CD14-positive monocyte (primary cell): ENCODE measurements at regions not wholly inside any gene's neighbourhood (a gene's known extent, or its start where the extent isn't known, plus 50 kb on each side); places are given as distances from the start of the nearest gene placed in this dataset.

Experiments
- DNase-seq, 3 donors: peaks; one replicate each; pipeline ENCODE4 v3.0.0-alpha.2; 2011 to 2022
- H2AFZ ChIP-seq: 2 replicates; pipeline ENCODE4 v1.6.0; 2012; ENCODE audit warnings: mild to moderate bottlenecking, low read depth, low read length, inconsistent platforms; ENCODE audit not compliant: insufficient read depth, poor library complexity, severe bottlenecking
- H3K27ac ChIP-seq, 2 donors: 1 replicate in 1 of 2; 2 replicates in 1 of 2; pipeline ENCODE4 v1.5.1; 2012 to 2013; ENCODE audit warnings: low read length in 2 of 2, control low read depth in 1 of 2, inconsistent platforms in 1 of 2, low read depth in 1 of 2, mild to moderate bottlenecking in 1 of 2
- H3K27me3 ChIP-seq, 2 donors: one replicate each; pipeline versions ENCODE4 v1.6.0 to v1.6.1; 2011 to 2013; ENCODE audit warnings: low read length in 2 of 2; ENCODE audit not compliant: control insufficient read depth in 2 of 2, insufficient read depth in 2 of 2
- H3K36me3 ChIP-seq, 2 donors: replicated peaks in 1 of 2; 1 replicate in 1 of 2; 2 replicates in 1 of 2; pipeline versions ENCODE4 v1.5.1 to v1.6.1; 2012 to 2013; ENCODE audit warnings: low read length in 2 of 2, control low read depth in 1 of 2, inconsistent platforms in 1 of 2, mild to moderate bottlenecking in 1 of 2; ENCODE audit not compliant: insufficient read depth in 2 of 2, control insufficient read depth in 1 of 2
- H3K4me1 ChIP-seq, 2 donors: 1 replicate in 1 of 2; 2 replicates in 1 of 2; pipeline versions ENCODE4 v1.5.1 to v1.6.1; 2012 to 2013; ENCODE audit warnings: low read length in 2 of 2, control low read depth in 1 of 2, inconsistent platforms in 1 of 2, mild to moderate bottlenecking in 1 of 2, moderate library complexity in 1 of 2; ENCODE audit not compliant: insufficient read depth in 2 of 2, control insufficient read depth in 1 of 2
- H3K4me2 ChIP-seq: replicated peaks from 2 replicates; pipeline ENCODE3; 2012; ENCODE audit warnings: low read length, moderate library complexity, mild to moderate bottlenecking; ENCODE audit not compliant: poor library complexity, severe bottlenecking; ENCODE audit errors: extremely low read depth
- H3K4me3 ChIP-seq, 3 experiments: fragments of 200-600 bp in 1 of 3; sonication (generic) in 1 of 3; replicated peaks in 1 of 3; 1 replicate in 2 of 3; 2 replicates in 1 of 3; pipeline ENCODE4 v1.5.1; 2011 to 2013; ENCODE audit warnings: low read length in 3 of 3, mild to moderate bottlenecking in 3 of 3, control low read depth in 2 of 3, low read depth in 2 of 3, inconsistent platforms in 1 of 3, moderate library complexity in 1 of 3
- H3K79me2 ChIP-seq: 2 replicates; pipeline ENCODE4 v1.6.0; 2012; ENCODE audit warnings: mild to moderate bottlenecking, control low read depth, inconsistent platforms, low read length, moderate library complexity; ENCODE audit not compliant: insufficient read depth
- H3K9ac ChIP-seq: 2 replicates; pipeline ENCODE4 v1.6.0; 2017; ENCODE audit warnings: low read length, mild to moderate bottlenecking; ENCODE audit not compliant: insufficient read depth, poor library complexity, severe bottlenecking
- H3K9me3 ChIP-seq, 2 donors: replicated peaks in 1 of 2; 1 replicate in 1 of 2; 2 replicates in 1 of 2; pipeline versions ENCODE4 v1.5.1 to v1.6.1; 2012 to 2013; ENCODE audit warnings: low read length in 2 of 2, control low read depth in 1 of 2; ENCODE audit not compliant: control insufficient read depth in 1 of 2, insufficient read depth in 1 of 2
- H4K20me1 ChIP-seq: 2 replicates; pipeline ENCODE4 v1.6.0; 2012; ENCODE audit warnings: mild to moderate bottlenecking, low read length, control low read depth, moderate library complexity; ENCODE audit not compliant: insufficient read depth
- H3K27ac Mint-ChIP-seq, 7 donors: one replicate each; pipeline ENCODE4 v1.8.0; 2020; ENCODE audit warnings: mild to moderate bottlenecking in 7 of 7, mixed read lengths in 7 of 7, moderate library complexity in 6 of 7, inconsistent platforms in 2 of 7
- H3K27me3 Mint-ChIP-seq, 3 donors: one replicate each; pipeline ENCODE4 v1.8.0; 2021 to 2022; ENCODE audit warnings: low read depth in 3 of 3, mild to moderate bottlenecking in 3 of 3, mixed read lengths in 3 of 3, moderate library complexity in 3 of 3, inconsistent platforms in 1 of 3
- H3K36me3 Mint-ChIP-seq, 2 donors: one replicate each; pipeline ENCODE4 v1.8.0; 2020; ENCODE audit warnings: mixed read lengths in 2 of 2, inconsistent platforms in 1 of 2, mild to moderate bottlenecking in 1 of 2
- H3K4me1 Mint-ChIP-seq: one replicate; pipeline ENCODE4 v1.8.0; 2020; ENCODE audit warnings: mild to moderate bottlenecking, mixed read lengths
- H3K4me3 Mint-ChIP-seq, 2 donors: one replicate each; pipeline ENCODE4 v1.8.0; 2020; ENCODE audit warnings: mild to moderate bottlenecking in 2 of 2, mixed read lengths in 2 of 2, moderate library complexity in 1 of 2
- H3K9me3 Mint-ChIP-seq, 7 donors: one replicate each; pipeline ENCODE4 v1.8.0; 2020 to 2022; ENCODE audit warnings: mixed read lengths in 7 of 7, mild to moderate bottlenecking in 6 of 7, moderate library complexity in 6 of 7, inconsistent platforms in 2 of 7
- CTCF ChIP-seq: fragments of 200-600 bp; IDR thresholded peaks from one replicate; pipeline ENCODE4 v1.8.0; 2022; ENCODE audit warnings: antibody characterized with exemption, mild to moderate bottlenecking
- WGBS: methylation state at CpG from one replicate; pipeline ENCODE4 v1.1.5; 2013; ENCODE audit warnings: missing lambda C conversion rate; ENCODE audit not compliant: insufficient coverage; 5-methylcytosine and 5-hydroxymethylcytosine counted together
- intact Hi-C, 2 donors: fragments of 100-400 bp; cut with micrococcal nuclease; formaldehyde crosslinking; loops; one replicate each; pipeline versions ENCODE4 v1.15.0 to v1.15.1; 2023

DNA sequence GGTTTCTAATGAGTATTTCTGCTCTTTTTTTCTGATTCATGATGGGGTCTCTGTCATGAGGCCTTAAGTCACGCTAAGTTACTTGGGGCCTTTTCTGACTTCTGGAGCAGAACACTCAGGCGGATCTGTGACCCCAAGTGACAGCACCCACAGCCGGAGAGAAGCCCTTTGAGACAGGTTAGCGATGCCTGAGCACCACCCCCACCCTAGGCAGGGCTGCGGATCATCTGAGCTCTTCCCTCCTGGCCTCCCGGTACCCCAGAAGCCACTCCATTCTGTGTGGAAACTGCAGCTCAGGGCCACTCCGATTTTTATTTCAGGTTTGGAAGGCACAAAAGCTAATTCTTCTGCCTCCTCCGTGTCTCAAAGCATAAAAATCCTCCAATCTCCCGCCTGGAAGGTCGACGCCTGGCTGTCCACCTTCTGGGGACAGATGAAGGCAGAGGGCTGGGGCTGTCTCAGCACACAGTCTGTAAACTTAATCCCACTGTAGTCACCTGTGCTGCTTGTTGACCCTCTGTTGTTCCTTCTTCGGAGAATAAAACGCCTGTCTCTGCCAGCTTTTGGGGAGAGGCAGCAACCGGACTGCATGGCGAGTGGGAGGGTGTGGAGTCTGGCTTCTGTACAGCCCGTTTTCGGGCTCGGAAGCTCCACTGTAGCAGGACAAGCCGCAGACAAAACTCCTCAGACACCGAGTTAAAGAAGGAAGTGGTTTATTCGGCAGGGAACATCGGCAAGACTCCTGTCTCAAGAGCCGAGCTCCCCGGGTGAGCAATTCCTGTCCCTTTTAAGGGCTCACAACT lies 88.8 kb downstream of the SPRY4 start:
- H3K9me3 ChIP-seq = peaks cover 0 to 13% of the 10 kb centered on the region in 2 donors
- no peak overlapping the region for H2AFZ ChIP-seq
- Mint-ChIP-seq H3K4me1 (peaks cover 1% of the 10 kb centered on the region), H3K4me3 (peak overlapping the region in 1 of 2 donors; percentile 32), H3K27ac (peak overlapping the region in 1 of 7 donors; percentile 73), H3K36me3 (no peaks in the 10 kb centered on the region), H3K27me3 (peaks cover 18 to 44% (median 21%) of the 10 kb centered on the region in 3 donors), H3K9me3 (peaks cover 7 to 23% (median 12%) of the 10 kb centered on the region in 7 donors)
- peaks cover 2 to 9% of the 10 kb centered on the region in 2 donors for H3K27me3 ChIP-seq
- H3K36me3 ChIP-seq = no peaks in the 10 kb centered on the region
- 72% methylated on average over 18 of the region's 24 CpGs for WGBS
- H3K4me3 ChIP-seq = no peak overlapping the region
- intact Hi-C loops = no loop called here
- no peak overlapping the region for H3K9ac ChIP-seq
- no peaks in the 10 kb centered on the region for H4K20me1 ChIP-seq
- H3K27ac ChIP-seq = no peak overlapping the region
- TF ChIP-seq CTCF = no peak
- no peak overlapping the region for H3K4me2 ChIP-seq
- H3K79me2 ChIP-seq = no peaks in the 10 kb centered on the region
- DNase-seq = no peak
- H3K4me1 ChIP-seq = no peaks in the 10 kb centered on the region

GRCh38 chr5:142235050-142235797 lies 89.6 kb downstream of the SPRY4 start:
- Histone ChIP-seq H3K9me3 (peaks cover 0 to 13% of the 10 kb centered on the region in 2 donors), H4K20me1 (no peaks in the 10 kb centered on the region), H3K36me3 (no peaks in the 10 kb centered on the region), H3K4me3 (no peak overlapping the region), H3K27me3 (peaks cover 2 to 9% of the 10 kb centered on the region in 2 donors), H3K9ac (no peak overlapping the region), H2AFZ (no peak overlapping the region), H3K27ac (no peak overlapping the region), H3K4me2 (no peak overlapping the region), H3K4me1 (no peaks in the 10 kb centered on the region), H3K79me2 (no peaks in the 10 kb centered on the region)
- peaks cover 18 to 42% (median 21%) of the 10 kb centered on the region in 3 donors for H3K27me3 Mint-ChIP-seq
- no peak overlapping the region for H3K27ac Mint-ChIP-seq
- 49% methylated on average over 12 of the region's 14 CpGs for WGBS
- H3K9me3 Mint-ChIP-seq = peaks cover 7 to 20% (median 13%) of the 10 kb centered on the region in 7 donors
- DNase-seq = no peak
- no peak overlapping the region for H3K4me3 Mint-ChIP-seq
- TF ChIP-seq CTCF = no peak
- no peaks in the 10 kb centered on the region for H3K36me3 Mint-ChIP-seq
- intact Hi-C loops = no loop called here
- H3K4me1 Mint-ChIP-seq = peaks cover 1% of the 10 kb centered on the region
